ENCODE measurements at regions not wholly inside any gene's neighbourhood (a gene's known extent, or its start where the extent isn't known, plus 50 kb on each side); places are given as distances from the start of the nearest gene placed in this dataset.

- Histone ChIP-seq H3K36me3 (no peaks in the 10 kb centered on the region), H3K4me3 (ENCODE audit: low read depth, low read length) (no peak overlapping the region), H3K4me1 (no peaks in the 10 kb centered on the region), H3K9me3 (no peaks in the 10 kb centered on the region), H3K27me3 (no peaks in the 10 kb centered on the region; the same call in 1 of the 2 replicates)
- no peak for DNase-seq
- TF ChIP-seq, protein P1, sequence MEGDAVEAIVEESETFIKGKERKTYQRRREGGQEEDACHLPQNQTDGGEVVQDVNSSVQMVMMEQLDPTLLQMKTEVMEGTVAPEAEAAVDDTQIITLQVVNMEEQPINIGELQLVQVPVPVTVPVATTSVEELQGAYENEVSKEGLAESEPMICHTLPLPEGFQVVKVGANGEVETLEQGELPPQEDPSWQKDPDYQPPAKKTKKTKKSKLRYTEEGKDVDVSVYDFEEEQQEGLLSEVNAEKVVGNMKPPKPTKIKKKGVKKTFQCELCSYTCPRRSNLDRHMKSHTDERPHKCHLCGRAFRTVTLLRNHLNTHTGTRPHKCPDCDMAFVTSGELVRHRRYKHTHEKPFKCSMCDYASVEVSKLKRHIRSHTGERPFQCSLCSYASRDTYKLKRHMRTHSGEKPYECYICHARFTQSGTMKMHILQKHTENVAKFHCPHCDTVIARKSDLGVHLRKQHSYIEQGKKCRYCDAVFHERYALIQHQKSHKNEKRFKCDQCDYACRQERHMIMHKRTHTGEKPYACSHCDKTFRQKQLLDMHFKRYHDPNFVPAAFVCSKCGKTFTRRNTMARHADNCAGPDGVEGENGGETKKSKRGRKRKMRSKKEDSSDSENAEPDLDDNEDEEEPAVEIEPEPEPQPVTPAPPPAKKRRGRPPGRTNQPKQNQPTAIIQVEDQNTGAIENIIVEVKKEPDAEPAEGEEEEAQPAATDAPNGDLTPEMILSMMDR (IDR thresholded peaks at IDR 0.05; ENCODE audit: low read depth, low read length): no peak
These were observed 85.6 kb upstream of the AGR3 start for GRCh38 chr7:16967300-16967811.

DNA sequence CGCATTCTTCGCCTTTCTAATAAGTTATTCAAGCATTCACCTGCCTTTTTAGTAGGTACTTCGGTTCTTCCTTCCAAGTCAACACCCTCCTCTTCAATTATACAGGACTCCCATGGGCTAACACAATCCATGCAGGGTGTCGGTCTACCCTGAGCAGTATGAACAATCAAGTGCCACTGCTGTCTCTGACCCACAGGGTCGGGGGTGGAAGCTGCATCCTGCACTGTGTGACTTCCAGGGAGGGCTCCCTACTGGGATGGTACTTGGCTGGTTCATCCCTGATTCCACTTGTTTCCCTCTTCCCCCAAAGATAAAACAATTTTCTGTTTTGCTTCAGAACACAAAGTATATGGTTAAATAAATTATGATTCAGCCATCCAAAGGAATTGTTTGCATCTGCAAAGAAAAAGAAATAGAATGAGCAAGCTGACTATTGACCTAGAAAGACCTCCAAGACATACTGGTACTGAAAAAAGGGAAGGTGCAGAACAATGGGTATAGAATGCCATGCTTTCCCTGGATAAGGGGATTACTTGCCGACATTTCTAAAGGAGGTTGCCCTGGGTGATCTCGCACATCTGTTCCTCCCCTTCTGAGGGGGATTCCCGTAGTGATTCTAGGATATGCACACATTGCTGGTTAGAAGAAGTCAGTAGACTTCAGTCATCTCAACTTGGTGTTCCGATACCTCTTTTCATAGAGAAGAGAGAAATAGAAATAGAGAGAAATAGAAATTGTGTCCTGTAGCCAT lies 89.1 kb upstream of the AGR3 start:
- H3K9me3 ChIP-seq: no peaks in the 10 kb centered on the region
- TF ChIP-seq, protein P1 (IDR thresholded peaks at IDR 0.05; ENCODE audit: low read depth, low read length): no peak
- no peaks in the 10 kb centered on the region for H3K36me3 ChIP-seq
- peaks cover 4% of the 10 kb centered on the region for H3K27me3 ChIP-seq
- H3K4me3 ChIP-seq (ENCODE audit: low read depth, low read length): no peak overlapping the region
- no peaks in the 10 kb centered on the region for H3K4me1 ChIP-seq
- no peak for DNase-seq

- no peak for DNase-seq
- Histone ChIP-seq H3K27me3 (peaks cover 14% of the 10 kb centered on the region), H3K9me3 (no peaks in the 10 kb centered on the region), H3K36me3 (no peaks in the 10 kb centered on the region), H3K4me3 (ENCODE audit: low read depth, low read length) (no peak overlapping the region), H3K4me1 (no peaks in the 10 kb centered on the region)
- TF ChIP-seq, protein P1 (IDR thresholded peaks at IDR 0.05; ENCODE audit: low read depth, low read length): no peak
These were observed 93.9 kb upstream of the AGR3 start for GRCh38 chr7:16975712-16976111.

DNA sequence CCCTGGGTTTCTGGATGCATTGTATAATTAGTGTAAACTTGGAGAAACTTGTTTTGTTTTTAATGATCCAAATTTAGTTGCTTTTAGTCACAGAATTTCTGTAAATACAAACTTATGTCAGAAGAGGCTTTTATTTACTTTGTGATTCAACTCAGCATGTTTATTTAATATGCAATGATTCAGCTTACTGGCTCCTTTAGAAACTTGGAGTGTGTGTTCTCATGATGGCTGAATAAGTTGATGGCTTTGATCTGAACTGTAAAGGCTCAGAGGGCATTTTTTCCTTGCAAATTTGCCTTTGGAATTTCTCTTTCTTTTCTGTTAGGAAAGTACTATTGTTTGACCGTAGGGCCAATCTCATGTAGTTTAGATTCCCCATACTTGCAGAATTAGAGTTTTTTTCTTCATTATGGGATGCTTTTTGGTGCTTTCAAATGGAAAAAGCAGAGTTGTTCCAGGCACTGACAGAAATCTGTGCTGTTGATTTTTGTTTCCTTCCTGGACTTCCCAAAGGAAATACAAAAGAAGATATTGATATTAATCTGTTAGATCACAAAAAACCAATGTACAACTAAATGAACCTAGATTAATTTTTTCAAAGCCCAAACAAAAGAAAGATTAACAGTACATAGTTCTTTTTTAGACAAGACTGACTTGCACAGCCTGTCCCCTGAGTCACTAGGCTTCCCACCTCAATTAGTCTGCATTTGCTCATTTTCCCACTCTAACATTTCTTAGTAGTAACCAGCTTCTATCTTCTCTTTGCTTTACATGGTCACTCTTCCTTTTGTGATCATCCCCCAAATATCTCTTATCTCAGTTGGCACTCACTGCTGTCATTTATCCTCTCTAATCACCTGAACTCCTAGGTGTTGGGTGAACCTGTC lies 96.8 kb upstream of the AGR3 start:
- DNase-seq: no peak
- Histone ChIP-seq H3K9me3 (no peaks in the 10 kb centered on the region), H3K4me3 (ENCODE audit: low read depth, low read length) (no peak overlapping the region)

GRCh38 chr7:16980539-16980938 lies 98.8 kb upstream of the AGR3 start:
- no peaks in the 10 kb centered on the region for H3K36me3 ChIP-seq
- H3K27me3 ChIP-seq: peaks cover 10% of the 10 kb centered on the region
- DNase-seq: no peak
- no peak overlapping the region for H3K4me3 ChIP-seq (ENCODE audit: low read depth, low read length)
- TF ChIP-seq, protein P1 (IDR thresholded peaks at IDR 0.05; ENCODE audit: low read depth, low read length): no peak
- H3K9me3 ChIP-seq: no peaks in the 10 kb centered on the region
- H3K4me1 ChIP-seq: no peaks in the 10 kb centered on the region

More for the DNA sequence above, 96.8 kb upstream of the AGR3 start:
- no peaks in the 10 kb centered on the region for H3K36me3 ChIP-seq
- peaks cover 14% of the 10 kb centered on the region for H3K27me3 ChIP-seq
- TF ChIP-seq, protein P1 (IDR thresholded peaks at IDR 0.05; ENCODE audit: low read depth, low read length): no peak
- no peaks in the 10 kb centered on the region for H3K4me1 ChIP-seq

All from BE2C (cell line).